ENCODE measurements at regions not wholly inside any gene's neighbourhood (a gene's known extent, or its start where the extent isn't known, plus 50 kb on each side); places are given as distances from the start of the nearest gene placed in this dataset.

DNA sequence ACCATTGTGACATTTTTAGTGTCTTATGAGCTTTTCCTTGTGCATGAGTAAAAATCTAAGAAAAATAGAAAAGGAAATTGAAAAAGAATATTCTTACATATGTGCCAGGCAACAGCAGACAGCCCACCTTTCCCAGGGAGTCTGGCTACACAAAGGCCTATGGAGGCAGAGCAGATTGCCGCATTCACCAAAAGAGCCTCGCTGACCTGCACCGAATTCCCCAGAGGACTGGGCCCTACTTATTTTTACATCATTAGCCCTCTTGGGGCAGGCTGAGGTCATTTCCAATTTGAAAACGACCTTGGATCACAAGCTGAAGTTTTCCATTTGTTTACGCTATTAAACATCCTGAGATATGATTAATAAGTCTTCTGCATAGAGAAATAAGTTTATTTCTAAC lies 66.2 kb upstream of the WDR41 start:
- no peak for DNase-seq
- Histone ChIP-seq H3K79me2 (ENCODE audit: insufficient read depth) (no peaks in the 10 kb centered on the region), H3K4me3 (ENCODE audit: low read depth in 2 of 2, low read length in 1 of 2) (no peak overlapping the region), H3K9me3 (no peaks in the 10 kb centered on the region), H3F3A (replicated peaks; ENCODE audit: insufficient read depth) (no peaks in the 10 kb centered on the region), H4K20me1 (ENCODE audit: insufficient read depth) (no peaks in the 10 kb centered on the region), H3K27ac (ENCODE audit: low read depth in 2 of 2, low read length in 1 of 2) (no peak overlapping the region), H3K9ac (no peak overlapping the region), H3K27me3 (ENCODE audit: insufficient read depth) (no peaks in the 10 kb centered on the region), H2AFZ (ENCODE audit: low read depth) (no peak overlapping the region), H3K36me3 (replicated peaks in 1 of 2; ENCODE audit: control insufficient read depth in 1 of 2, insufficient read depth in 2 of 2, low read length in 1 of 2) (no peaks in the 10 kb centered on the region), H3K4me1 (ENCODE audit: control insufficient read depth in 1 of 2, insufficient read depth in 2 of 2, low read depth in 1 of 2, low read length in 1 of 2) (no peaks in the 10 kb centered on the region), H3K4me2 (no peak overlapping the region), H3K9me2 (no peaks in the 10 kb centered on the region)
- WGBS (ENCODE audit: low lambda C conversion rate), result 74% methylated on average over 5 of the region's 5 CpGs
- ChIA-PET POLR2A (no interaction called here), CTCF (interaction anchor here (0.9 to 4.2 kb wide), 2 partner anchors 10 to 13 kb away, joined by 3 to 37 read pairs; no protein-coding TSS in a partner anchor)
- TF ChIP-seq RCOR1 (IDR thresholded peaks at IDR 0.05; ENCODE audit: low read length), result no peak
- TF ChIP-seq SMC3 (IDR thresholded peaks at IDR 0.05; ENCODE audit: low read depth, low read length), result no peak
- no peak for TF ChIP-seq TAF1 (IDR thresholded peaks at IDR 0.05; ENCODE audit: borderline replicate concordance, low read depth, low read length)
- no peak for TF ChIP-seq FOSL2 (IDR thresholded peaks at IDR 0.05; ENCODE audit: borderline replicate concordance, low read depth)
- TF ChIP-seq POLR2AphosphoS5 (IDR thresholded peaks at IDR 0.05; ENCODE audit: low read depth, low read length), result no peak
- no peak for TF ChIP-seq RFX5 (IDR thresholded peaks at IDR 0.05; ENCODE audit: low read length)
- TF ChIP-seq IRF3 (IDR thresholded peaks at IDR 0.05; ENCODE audit: low read depth, low read length), result no peak
- no peak for TF ChIP-seq FOXJ3 (CRISPR knock-in tag; IDR thresholded peaks at IDR 0.05)
- TF ChIP-seq RAD21 (IDR thresholded peaks at IDR 0.05; ENCODE audit: low read length), result no peak
- no peak for TF ChIP-seq CTCF (IDR thresholded peaks at IDR 0.05)
- no peak for TF ChIP-seq EP300 (IDR thresholded peaks at IDR 0.05; ENCODE audit: borderline replicate concordance in 1 of 2, low read depth in 1 of 2, low read length in 1 of 2)
- no peak for TF ChIP-seq EZH2phosphoT487 (IDR thresholded peaks at IDR 0.05; ENCODE audit: borderline replicate concordance, low read depth)
- TF ChIP-seq USF2 (IDR thresholded peaks at IDR 0.05; ENCODE audit: borderline replicate concordance, low read depth, low read length), result no peak
- no peak for TF ChIP-seq FOXM1 (IDR thresholded peaks at IDR 0.05; ENCODE audit: low read depth)
- TF ChIP-seq PBX3 (IDR thresholded peaks at IDR 0.05), result no peak
- TF ChIP-seq GABPA (IDR thresholded peaks at IDR 0.05; ENCODE audit: low read depth), result no peak
- TF ChIP-seq ELF1 (IDR thresholded peaks at IDR 0.05), result no peak
- TF ChIP-seq GATA2 (CRISPR knock-in tag; IDR thresholded peaks at IDR 0.05), result no peak
- no peak for TF ChIP-seq SIN3A (IDR thresholded peaks at IDR 0.05; ENCODE audit: borderline replicate concordance, low read depth, low read length)
- no peak for TF ChIP-seq MEF2A (IDR thresholded peaks at IDR 0.05; ENCODE audit: borderline replicate concordance, low read depth)

All from SK-N-SH (cell line).